HK-2 (cell line): ENCODE measurements at regions not wholly inside any gene's neighbourhood (a gene's known extent, or its start where the extent isn't known, plus 50 kb on each side); places are given as distances from the start of the nearest gene placed in this dataset.

Experiments
- DNase-seq: peaks from one replicate; pipeline ENCODE4 v3.0.0-alpha.2; 2018; ENCODE audit not compliant: unreplicated experiment

- no peak for DNase-seq
Observed at GRCh38 chr20:60240986-60241385, 282.8 kb downstream of the CDH26 start.

GRCh38 chr20:60242836-60243505 lies 284.7 kb downstream of the CDH26 start:
- no peak for DNase-seq

- no peak for DNase-seq
Observed at GRCh38 chr20:60244373-60245146, 286.3 kb downstream of the CDH26 start.

DNA sequence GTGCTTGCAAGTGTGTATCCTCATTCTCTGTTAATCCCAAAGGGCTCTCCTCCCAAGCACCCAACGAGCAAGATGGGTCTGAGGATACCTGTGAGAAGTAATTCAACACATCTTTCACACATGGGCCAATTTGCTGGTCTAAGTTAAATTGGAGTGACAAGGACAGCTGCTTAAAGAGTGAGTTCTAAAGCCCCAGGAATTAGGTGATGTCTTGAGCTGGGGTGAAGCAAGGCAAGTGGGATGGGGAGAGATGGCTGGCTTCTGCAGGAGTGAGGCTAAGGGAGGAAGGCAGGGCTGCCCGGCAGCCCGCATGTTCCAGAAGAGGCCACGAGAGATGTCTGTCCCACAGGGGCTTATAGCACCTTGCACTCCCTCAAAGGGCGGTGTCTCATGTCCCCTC lies 288.5 kb downstream of the CDH26 start:
- DNase-seq = no peak

GRCh38 chr20:60249436-60249835 lies 291.2 kb downstream of the CDH26 start:
- DNase-seq = peak; percentile 85

GRCh38 chr20:60250251-60250650 lies 292.0 kb downstream of the CDH26 start:
- DNase-seq = no peak

DNA sequence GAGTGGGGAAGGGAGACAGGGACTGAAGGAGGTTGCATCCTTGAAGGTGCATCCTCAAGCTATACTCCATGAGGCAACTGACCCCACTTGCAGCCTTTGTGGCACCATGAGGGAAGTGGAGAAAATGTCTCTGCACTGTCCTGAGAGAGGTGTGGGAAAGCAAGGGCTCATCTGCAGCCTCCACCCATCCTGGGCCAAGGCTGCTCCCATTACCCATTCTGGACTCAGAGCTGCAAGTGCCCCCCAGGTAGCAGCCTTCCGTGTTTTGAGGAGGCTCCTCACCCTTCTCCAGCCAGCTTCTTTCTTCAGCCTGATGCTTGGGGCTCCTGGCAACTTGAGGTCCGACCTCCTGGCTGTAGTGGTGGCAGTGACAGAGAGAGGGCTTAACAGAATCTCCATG lies 294.6 kb downstream of the CDH26 start:
- DNase-seq = no peak

DNA sequence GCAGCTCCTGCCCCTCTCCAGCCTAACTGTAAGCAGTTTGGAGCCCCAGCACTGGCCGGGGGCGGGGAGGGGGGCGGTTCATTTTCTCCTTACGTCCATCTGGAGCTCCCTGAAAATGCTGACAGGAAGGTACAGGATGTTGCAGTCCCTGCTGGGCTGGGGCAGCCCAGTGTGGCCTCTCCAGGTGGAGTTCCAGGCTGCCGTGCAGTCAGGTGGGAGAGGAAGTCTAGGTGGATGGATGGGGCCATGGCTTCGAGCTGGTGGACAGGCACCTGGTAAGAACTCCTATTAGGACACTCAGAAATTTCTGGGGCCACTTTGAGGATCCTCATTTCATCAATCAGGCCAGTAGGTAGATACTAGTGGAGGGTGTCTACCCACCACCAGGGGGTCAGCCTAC lies 295.2 kb downstream of the CDH26 start:
- no peak for DNase-seq

DNA sequence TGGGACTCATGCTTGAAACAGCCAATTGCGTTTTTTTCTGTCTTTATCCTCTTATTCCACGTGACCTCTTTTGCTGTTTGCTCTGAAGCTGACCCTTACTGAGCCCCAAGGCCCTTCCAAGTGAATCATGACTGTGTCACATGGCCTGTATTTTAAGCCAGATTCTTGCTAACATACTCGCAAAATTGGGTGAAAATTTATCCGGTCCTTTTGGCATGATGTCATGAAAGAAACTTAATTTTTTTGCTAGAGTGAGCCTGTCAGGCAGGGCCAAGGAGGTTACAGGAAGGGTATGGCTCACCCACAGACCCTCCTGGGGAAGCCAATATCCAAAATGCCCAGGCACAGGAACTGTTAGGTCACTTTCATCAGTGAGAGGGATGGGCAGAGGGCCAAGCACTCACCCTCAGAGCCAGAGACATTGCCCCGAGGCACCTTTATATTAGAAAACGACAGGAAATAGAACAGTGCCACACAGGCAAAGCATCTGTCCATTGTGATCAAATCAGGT lies 296.7 kb downstream of the CDH26 start:
- no peak for DNase-seq

GRCh38 chr20:60255415-60255814 lies 297.2 kb downstream of the CDH26 start:
- no peak for DNase-seq

- DNase-seq = no peak
Observed at GRCh38 chr20:60255866-60256265, 297.6 kb downstream of the CDH26 start.

GRCh38 chr20:60256811-60257210 lies 298.6 kb downstream of the CDH26 start:
- no peak for DNase-seq

DNA sequence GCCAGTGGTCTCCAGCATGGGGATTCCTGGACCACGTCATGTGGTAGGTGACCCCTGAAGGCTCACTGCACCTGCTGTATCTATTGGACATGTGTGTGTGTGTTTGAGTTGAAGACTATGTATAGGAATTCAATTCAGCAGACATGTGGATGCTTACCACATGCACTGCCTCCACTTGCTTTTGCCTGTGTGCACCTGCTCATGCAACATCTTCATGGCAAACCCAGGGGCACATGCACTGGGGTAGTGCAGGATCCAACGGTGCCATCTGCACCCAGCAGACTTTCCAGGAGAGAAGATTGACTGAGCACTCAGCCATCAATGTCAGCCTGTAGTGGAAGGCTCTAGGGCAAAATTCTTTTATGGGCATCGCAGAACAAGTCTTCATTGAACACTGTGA lies 299.4 kb downstream of the CDH26 start:
- no peak for DNase-seq

- no peak for DNase-seq
Observed at GRCh38 chr20:60258255-60258863, 300.1 kb downstream of the CDH26 start.

GRCh38 chr20:60261333-60261732 lies 303.1 kb downstream of the CDH26 start:
- DNase-seq = no peak

- DNase-seq = peak; percentile 48
Observed at GRCh38 chr20:60262967-60263603, 304.9 kb downstream of the CDH26 start.

DNA sequence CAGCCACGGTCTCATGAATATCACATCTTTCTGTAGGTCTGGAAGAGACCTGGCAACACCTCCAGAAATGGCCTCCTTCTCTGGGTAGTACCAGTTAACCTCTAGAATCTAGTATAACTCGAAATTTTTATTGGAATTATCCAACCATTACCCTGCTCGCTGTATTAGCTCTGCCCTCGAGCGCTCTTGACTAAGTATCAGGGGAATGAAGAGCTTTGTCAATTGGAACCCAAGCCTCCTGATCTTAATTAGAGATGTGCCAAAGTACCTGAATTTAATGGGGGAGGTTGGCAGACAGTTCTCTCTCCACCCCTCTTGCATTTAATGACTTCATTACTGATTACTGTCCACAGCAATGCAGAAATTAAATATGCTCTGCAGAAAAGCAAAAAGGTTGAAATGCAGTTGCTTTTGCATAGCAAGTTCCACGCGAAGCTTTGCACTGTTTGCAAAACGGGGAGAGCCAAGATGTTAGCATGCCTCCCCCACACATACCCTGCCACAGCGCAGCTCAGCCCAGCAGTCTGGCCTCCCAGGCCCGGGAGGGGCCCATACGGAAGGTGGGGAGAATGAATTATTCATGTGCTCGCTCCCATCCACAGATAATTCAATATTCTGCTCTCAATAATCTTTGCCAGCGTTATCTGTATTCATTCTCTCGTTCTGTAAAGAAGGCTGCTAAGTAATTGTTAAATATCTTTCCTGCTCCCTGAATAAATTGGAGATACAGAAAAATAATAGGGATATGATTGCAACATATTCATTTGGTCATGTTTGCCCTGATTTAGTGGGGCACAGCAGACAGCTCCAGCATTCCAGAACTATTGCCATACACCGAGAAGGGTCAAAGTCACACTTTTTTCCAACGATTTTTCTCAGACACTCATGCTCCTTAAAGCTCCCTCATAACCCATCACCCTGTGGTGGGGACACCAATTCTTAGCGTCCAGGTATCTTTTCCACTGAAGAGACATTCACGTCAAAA lies 305.8 kb downstream of the CDH26 start:
- no peak for DNase-seq

- no peak for DNase-seq
Observed at GRCh38 chr20:60266177-60266823, 308.1 kb downstream of the CDH26 start.

- DNase-seq = no peak
Observed at GRCh38 chr20:60268491-60268890, 310.3 kb downstream of the CDH26 start.

GRCh38 chr20:60269573-60270162 lies 311.4 kb downstream of the CDH26 start:
- DNase-seq = no peak
